Keratinocyte (primary cell): ENCODE measurements at regions not wholly inside any gene's neighbourhood (a gene's known extent, or its start where the extent isn't known, plus 50 kb on each side); places are given as distances from the start of the nearest gene placed in this dataset.

Source experiments
- DNase-seq: peaks from one replicate; pipeline ENCODE4 v3.0.0-alpha.2; 2011; ENCODE audit warnings: low read depth, missing footprints, low spot score
- FAIRE-seq: peaks from 2 replicates; lab custom pipeline; 2011; peaks lifted over from hg19 to GRCh38; lab: Jason Lieb, UNC
- H2AFZ ChIP-seq: 2 replicates; pipeline ENCODE4 v1.6.0; 2012; ENCODE audit warnings: low read length, control low read depth, inconsistent platforms; ENCODE audit not compliant: control insufficient read depth
- H3K27ac ChIP-seq: 2 replicates; pipeline ENCODE4 v1.5.1; 2011; ENCODE audit warnings: low read length; ENCODE audit not compliant: control insufficient read depth, insufficient read depth
- H3K27me3 ChIP-seq: 3 replicates; pipeline ENCODE4 v1.6.0; 2011; ENCODE audit warnings: low read length; ENCODE audit not compliant: control insufficient read depth, insufficient read depth; ENCODE audit errors: extremely low read depth
- H3K36me3 ChIP-seq, 2 experiments: 2 replicates in 1 of 2; 3 replicates in 1 of 2; pipeline ENCODE4 v1.5.1; 2011; ENCODE audit warnings: low read length in 2 of 2, mild to moderate bottlenecking in 1 of 2; ENCODE audit not compliant: control insufficient read depth in 2 of 2, insufficient read depth in 2 of 2; ENCODE audit errors: extremely low read depth in 1 of 2
- H3K4me1 ChIP-seq: 3 replicates; pipeline ENCODE4 v1.5.1; 2011; ENCODE audit warnings: low read length; ENCODE audit not compliant: control insufficient read depth, insufficient read depth; ENCODE audit errors: extremely low read depth
- H3K4me2 ChIP-seq: 3 replicates; pipeline ENCODE4 v1.6.0; 2011; ENCODE audit warnings: low read depth, low read length; ENCODE audit not compliant: control insufficient read depth, insufficient read depth; ENCODE audit errors: extremely low read depth
- H3K4me3 ChIP-seq, 3 experiments: fragments of 200-600 bp in 1 of 3; sonication (generic) in 1 of 3; 2 replicates in 2 of 3; 3 replicates in 1 of 3; pipeline ENCODE4 v1.5.1; 2011 to 2016; ENCODE audit warnings: low read length in 3 of 3, mild to moderate bottlenecking in 3 of 3, control low read depth in 2 of 3, inconsistent platforms in 1 of 3, low read depth in 1 of 3, mixed read lengths in 1 of 3, mixed run types in 1 of 3, moderate library complexity in 1 of 3; ENCODE audit not compliant: control insufficient read depth in 2 of 3, insufficient read depth in 2 of 3; ENCODE audit errors: extremely low read depth in 1 of 3
- H3K79me2 ChIP-seq: 2 replicates; pipeline ENCODE4 v1.6.0; 2012; ENCODE audit warnings: low read length; ENCODE audit not compliant: control insufficient read depth, insufficient read depth
- H3K9ac ChIP-seq: 3 replicates; pipeline ENCODE4 v1.6.0; 2011; ENCODE audit warnings: low read length; ENCODE audit not compliant: control insufficient read depth, insufficient read depth; ENCODE audit errors: extremely low read depth
- H3K9me1 ChIP-seq: 3 replicates; pipeline ENCODE4 v1.6.0; 2011; ENCODE audit warnings: low read length; ENCODE audit not compliant: control insufficient read depth, insufficient read depth; ENCODE audit errors: extremely low read depth
- H3K9me3 ChIP-seq: 2 replicates; pipeline ENCODE4 v1.5.1; 2012; ENCODE audit warnings: low read depth, low read length; ENCODE audit not compliant: control insufficient read depth
- H4K20me1 ChIP-seq: 3 replicates; pipeline ENCODE4 v1.6.0; 2011; ENCODE audit warnings: low read length; ENCODE audit not compliant: control insufficient read depth, insufficient read depth; ENCODE audit errors: extremely low read depth
- EZH2 ChIP-seq: IDR thresholded peaks from one replicate; pipeline ENCODE4 v1.6.1; 2012; ENCODE audit warnings: inconsistent platforms, mild to moderate bottlenecking, low read length, moderate library complexity
- dilution Hi-C: fragments of 300-500 bp; cut with MboI; formaldehyde crosslinking; loops from one replicate; pipeline ENCODE4 v1.7.0; 2020; ENCODE audit warnings: low sequenced_read_pairs; ENCODE audit not compliant: extremely low pct_ligation_motif_present
- TF ChIP-seq, protein P1 (sequence below), 3 experiments: IDR thresholded peaks in 1 of 3; conservative IDR thresholded peaks in 1 of 3; optimal IDR thresholded peaks in 1 of 3; 2 replicates in 2 of 3; 3 replicates in 1 of 3; pipeline versions ENCODE3 to v1.5.1; 2011; ENCODE audit warnings: low read length in 3 of 3, mild to moderate bottlenecking in 3 of 3, moderate library complexity in 2 of 3, control low read depth in 1 of 3, inconsistent platforms in 1 of 3; ENCODE audit not compliant: insufficient read depth in 2 of 3; ENCODE audit errors: extremely low read depth in 1 of 3

- Histone ChIP-seq H3K9ac (no peak overlapping the region), H3K4me3 (no peak overlapping the region), H3K9me3 (no peaks in the 10 kb centered on the region), H3K4me2 (no peak overlapping the region), H3K27me3 (no peaks in the 10 kb centered on the region), H3K9me1 (no peaks in the 10 kb centered on the region), H4K20me1 (no peaks in the 10 kb centered on the region), H3K79me2 (no peaks in the 10 kb centered on the region), H2AFZ (no peak overlapping the region), H3K4me1 (no peaks in the 10 kb centered on the region), H3K36me3 (no peaks in the 10 kb centered on the region), H3K27ac (no peak overlapping the region)
- TF ChIP-seq, protein P1, sequence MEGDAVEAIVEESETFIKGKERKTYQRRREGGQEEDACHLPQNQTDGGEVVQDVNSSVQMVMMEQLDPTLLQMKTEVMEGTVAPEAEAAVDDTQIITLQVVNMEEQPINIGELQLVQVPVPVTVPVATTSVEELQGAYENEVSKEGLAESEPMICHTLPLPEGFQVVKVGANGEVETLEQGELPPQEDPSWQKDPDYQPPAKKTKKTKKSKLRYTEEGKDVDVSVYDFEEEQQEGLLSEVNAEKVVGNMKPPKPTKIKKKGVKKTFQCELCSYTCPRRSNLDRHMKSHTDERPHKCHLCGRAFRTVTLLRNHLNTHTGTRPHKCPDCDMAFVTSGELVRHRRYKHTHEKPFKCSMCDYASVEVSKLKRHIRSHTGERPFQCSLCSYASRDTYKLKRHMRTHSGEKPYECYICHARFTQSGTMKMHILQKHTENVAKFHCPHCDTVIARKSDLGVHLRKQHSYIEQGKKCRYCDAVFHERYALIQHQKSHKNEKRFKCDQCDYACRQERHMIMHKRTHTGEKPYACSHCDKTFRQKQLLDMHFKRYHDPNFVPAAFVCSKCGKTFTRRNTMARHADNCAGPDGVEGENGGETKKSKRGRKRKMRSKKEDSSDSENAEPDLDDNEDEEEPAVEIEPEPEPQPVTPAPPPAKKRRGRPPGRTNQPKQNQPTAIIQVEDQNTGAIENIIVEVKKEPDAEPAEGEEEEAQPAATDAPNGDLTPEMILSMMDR (optimal IDR thresholded peaks at IDR 0.05 in 1 of 3, IDR thresholded peaks at IDR 0.05 in 1 of 3, conservative IDR thresholded peaks at IDR 0.05 in 1 of 3; ENCODE audit: extremely low read depth in 1 of 3, insufficient read depth in 2 of 3, low read length in 3 of 3), result no peak
- no peak for TF ChIP-seq EZH2
- DNase-seq (no peak), FAIRE-seq (no peak)
- dilution Hi-C loops, result no loop called here
These were observed 1262.4 kb upstream of the PCDH20 start for GRCh38 chr13:62678039-62678438.

DNA sequence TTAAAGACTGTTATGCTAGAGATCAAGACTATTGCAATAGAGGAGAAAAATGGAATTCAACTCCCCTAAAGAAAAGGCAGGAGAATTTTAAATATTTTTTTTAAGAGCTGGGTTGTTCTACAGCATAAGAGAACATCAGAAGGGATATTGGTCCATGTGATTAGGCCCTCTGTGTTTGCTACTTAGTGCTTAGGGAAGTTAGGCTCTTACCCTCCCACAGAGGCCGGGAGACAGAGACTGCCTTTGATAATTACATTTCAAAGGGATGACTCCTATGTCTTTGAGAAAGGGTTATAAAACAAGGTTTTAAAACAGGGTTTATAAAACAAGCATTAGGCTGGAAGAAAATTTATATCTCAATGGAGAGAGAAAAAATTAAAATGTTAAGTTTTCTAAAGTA is 1248.1 kb upstream of the PCDH20 start:
- no peak for DNase-seq
- dilution Hi-C loops, result no loop called here

More for the DNA sequence above, 1248.1 kb upstream of the PCDH20 start:
- Histone ChIP-seq H3K4me2 (no peak overlapping the region), H2AFZ (no peak overlapping the region), H3K27ac (no peak overlapping the region), H3K27me3 (no peaks in the 10 kb centered on the region), H3K79me2 (no peaks in the 10 kb centered on the region), H3K36me3 (no peaks in the 10 kb centered on the region), H3K4me1 (no peaks in the 10 kb centered on the region), H3K9me3 (no peaks in the 10 kb centered on the region), H3K4me3 (no peak overlapping the region), H3K9me1 (no peaks in the 10 kb centered on the region), H3K9ac (no peak overlapping the region), H4K20me1 (no peaks in the 10 kb centered on the region)
- no peak for FAIRE-seq
- TF ChIP-seq EZH2, result no peak
- TF ChIP-seq, protein P1 (optimal IDR thresholded peaks at IDR 0.05 in 1 of 3, IDR thresholded peaks at IDR 0.05 in 1 of 3, conservative IDR thresholded peaks at IDR 0.05 in 1 of 3; ENCODE audit: extremely low read depth in 1 of 3, insufficient read depth in 2 of 3, low read length in 3 of 3), result no peak
